HepG2 (cell line): ENCODE measurements at regions not wholly inside any gene's neighbourhood (a gene's known extent, or its start where the extent isn't known, plus 50 kb on each side); places are given as distances from the start of the nearest gene placed in this dataset.
"Not testable (repeated sequence)": the region's sequence is repeated elsewhere in the genome, so short reads cannot be mapped to it uniquely, and the experiment has no call there.

ENCODE experiments used
- TF ChIP-seq, protein P1 (sequence below): sonication (generic); formaldehyde crosslinking; IDR thresholded peaks from 2 replicates; pipeline ENCODE4 v1.5.0; 2020; ENCODE audit warnings: mild to moderate bottlenecking, missing genetic modification reagents, moderate library complexity
- TF ChIP-seq, protein P2 (sequence below): sonication (generic); formaldehyde crosslinking; IDR thresholded peaks from 2 replicates; pipeline ENCODE4 v1.5.1; 2020; ENCODE audit warnings: missing genetic modification reagents, mild to moderate bottlenecking, borderline replicate concordance

DNA sequence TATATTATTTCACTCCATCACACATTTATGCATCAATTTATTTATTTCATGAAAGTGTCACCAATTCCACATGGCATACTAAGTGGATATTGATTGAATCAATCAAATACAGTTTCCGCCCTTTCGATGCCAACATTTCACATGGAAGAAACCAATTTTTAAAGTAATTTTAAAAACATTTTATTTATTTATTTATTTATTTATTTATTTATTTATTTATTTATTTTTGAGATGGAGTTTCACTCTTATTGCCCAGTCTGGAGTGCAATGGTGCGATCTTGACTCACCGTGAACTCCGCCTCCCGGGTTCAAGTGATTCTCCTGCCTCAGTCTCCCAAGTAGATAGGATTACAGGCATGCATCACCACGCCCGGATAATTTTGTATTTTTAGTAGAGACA lies 1005.0 kb upstream of the ALCAM start:
- TF ChIP-seq, protein P1, sequence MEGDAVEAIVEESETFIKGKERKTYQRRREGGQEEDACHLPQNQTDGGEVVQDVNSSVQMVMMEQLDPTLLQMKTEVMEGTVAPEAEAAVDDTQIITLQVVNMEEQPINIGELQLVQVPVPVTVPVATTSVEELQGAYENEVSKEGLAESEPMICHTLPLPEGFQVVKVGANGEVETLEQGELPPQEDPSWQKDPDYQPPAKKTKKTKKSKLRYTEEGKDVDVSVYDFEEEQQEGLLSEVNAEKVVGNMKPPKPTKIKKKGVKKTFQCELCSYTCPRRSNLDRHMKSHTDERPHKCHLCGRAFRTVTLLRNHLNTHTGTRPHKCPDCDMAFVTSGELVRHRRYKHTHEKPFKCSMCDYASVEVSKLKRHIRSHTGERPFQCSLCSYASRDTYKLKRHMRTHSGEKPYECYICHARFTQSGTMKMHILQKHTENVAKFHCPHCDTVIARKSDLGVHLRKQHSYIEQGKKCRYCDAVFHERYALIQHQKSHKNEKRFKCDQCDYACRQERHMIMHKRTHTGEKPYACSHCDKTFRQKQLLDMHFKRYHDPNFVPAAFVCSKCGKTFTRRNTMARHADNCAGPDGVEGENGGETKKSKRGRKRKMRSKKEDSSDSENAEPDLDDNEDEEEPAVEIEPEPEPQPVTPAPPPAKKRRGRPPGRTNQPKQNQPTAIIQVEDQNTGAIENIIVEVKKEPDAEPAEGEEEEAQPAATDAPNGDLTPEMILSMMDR (CRISPR knock-in tag): not testable (repeated sequence)
- TF ChIP-seq, protein P2, sequence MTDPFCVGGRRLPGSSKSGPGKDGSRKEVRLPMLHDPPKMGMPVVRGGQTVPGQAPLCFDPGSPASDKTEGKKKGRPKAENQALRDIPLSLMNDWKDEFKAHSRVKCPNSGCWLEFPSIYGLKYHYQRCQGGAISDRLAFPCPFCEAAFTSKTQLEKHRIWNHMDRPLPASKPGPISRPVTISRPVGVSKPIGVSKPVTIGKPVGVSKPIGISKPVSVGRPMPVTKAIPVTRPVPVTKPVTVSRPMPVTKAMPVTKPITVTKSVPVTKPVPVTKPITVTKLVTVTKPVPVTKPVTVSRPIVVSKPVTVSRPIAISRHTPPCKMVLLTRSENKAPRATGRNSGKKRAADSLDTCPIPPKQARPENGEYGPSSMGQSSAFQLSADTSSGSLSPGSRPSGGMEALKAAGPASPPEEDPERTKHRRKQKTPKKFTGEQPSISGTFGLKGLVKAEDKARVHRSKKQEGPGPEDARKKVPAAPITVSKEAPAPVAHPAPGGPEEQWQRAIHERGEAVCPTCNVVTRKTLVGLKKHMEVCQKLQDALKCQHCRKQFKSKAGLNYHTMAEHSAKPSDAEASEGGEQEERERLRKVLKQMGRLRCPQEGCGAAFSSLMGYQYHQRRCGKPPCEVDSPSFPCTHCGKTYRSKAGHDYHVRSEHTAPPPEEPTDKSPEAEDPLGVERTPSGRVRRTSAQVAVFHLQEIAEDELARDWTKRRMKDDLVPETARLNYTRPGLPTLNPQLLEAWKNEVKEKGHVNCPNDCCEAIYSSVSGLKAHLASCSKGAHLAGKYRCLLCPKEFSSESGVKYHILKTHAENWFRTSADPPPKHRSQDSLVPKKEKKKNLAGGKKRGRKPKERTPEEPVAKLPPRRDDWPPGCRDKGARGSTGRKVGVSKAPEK: not testable (repeated sequence)
